Muscle of leg (tissue), 3 donors: ENCODE measurements at regions not wholly inside any gene's neighbourhood (a gene's known extent, or its start where the extent isn't known, plus 50 kb on each side); places are given as distances from the start of the nearest gene placed in this dataset.

Experiments used
- DNase-seq: peaks from one replicate; pipeline ENCODE4 v3.0.0; 2013
- H3K27ac ChIP-seq: one replicate; pipeline ENCODE4 v1.5.1; 2013; ENCODE audit warnings: mild to moderate bottlenecking, low read length, control low read depth
- H3K27me3 ChIP-seq: one replicate; pipeline ENCODE4 v1.6.1; 2013; ENCODE audit warnings: low read length; ENCODE audit not compliant: control insufficient read depth, insufficient read depth
- H3K36me3 ChIP-seq: one replicate; pipeline ENCODE4 v1.6.1; 2013; ENCODE audit warnings: low read length; ENCODE audit not compliant: control insufficient read depth, insufficient read depth
- H3K4me1 ChIP-seq: one replicate; pipeline ENCODE4 v1.6.1; 2013; ENCODE audit warnings: low read length; ENCODE audit not compliant: control insufficient read depth, insufficient read depth
- H3K4me3 ChIP-seq: one replicate; pipeline ENCODE4 v1.5.1; 2013; ENCODE audit warnings: low read length, control low read depth
- H3K9me3 ChIP-seq: replicated peaks from 2 replicates; pipeline ENCODE4 v1.6.1; 2013; ENCODE audit warnings: low read depth, low read length; ENCODE audit not compliant: control insufficient read depth
- WGBS: methylation state at CpG from one replicate; pipeline ENCODE4 v1.1.5; 2013; ENCODE audit warnings: missing lambda C conversion rate; ENCODE audit not compliant: insufficient coverage; 5-methylcytosine and 5-hydroxymethylcytosine counted together

DNA sequence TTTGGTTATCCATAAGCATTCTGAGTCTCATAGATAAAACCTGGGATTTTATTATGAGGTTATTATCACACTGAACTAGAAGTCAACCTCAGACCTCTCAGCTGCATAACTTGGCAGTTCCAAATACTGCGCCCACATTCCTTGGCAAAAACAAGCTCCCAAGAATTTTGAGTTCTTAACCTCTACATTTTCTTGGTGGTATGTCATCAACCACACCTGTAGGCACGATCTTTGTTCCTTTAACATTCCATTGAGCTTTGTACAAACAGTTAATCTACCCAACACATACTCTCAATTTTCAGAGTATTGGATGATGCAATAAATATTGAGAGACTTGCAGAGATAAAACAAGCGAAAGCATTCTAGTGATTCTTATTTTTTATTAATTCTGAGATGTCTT is 371.8 kb upstream of the PRICKLE1 start:
- no peak for DNase-seq

DNA sequence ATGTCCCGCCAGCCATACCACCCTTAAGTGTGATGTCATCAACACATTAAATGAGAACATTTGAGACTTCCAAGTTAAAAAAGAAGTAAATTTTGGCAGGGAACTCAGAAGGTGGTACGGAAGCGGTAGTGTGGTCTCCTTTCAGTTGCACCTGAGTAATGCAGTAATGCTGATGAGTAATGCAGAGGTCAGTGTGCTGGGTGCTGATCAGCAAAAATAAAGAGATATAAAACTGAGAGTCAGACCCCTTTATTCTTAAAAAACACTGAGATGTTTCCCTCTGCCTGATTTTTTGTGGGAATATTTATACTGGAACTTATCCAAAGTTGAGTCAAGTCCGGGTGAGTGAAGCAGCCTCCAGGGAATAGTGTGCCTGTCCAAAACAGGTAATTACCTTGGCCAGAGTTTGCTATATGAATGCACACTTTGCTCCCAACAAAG is 370.6 kb upstream of the PRICKLE1 start:
- Histone ChIP-seq H3K27me3 (no peaks in the 10 kb centered on the region), H3K4me1 (peaks cover 3% of the 10 kb centered on the region), H3K9me3 (no peaks in the 10 kb centered on the region), H3K36me3 (no peaks in the 10 kb centered on the region), H3K4me3 (no peak overlapping the region), H3K27ac (no peak overlapping the region)
- DNase-seq: no peak
- WGBS: 56% methylated on average over 3 of the region's 4 CpGs

More for the DNA sequence above, 371.8 kb upstream of the PRICKLE1 start:
- 88% methylated on average over 1 of the region's 3 CpGs for WGBS
- H3K27ac ChIP-seq: no peak overlapping the region
- H3K4me3 ChIP-seq: no peak overlapping the region
- H3K9me3 ChIP-seq: no peaks in the 10 kb centered on the region
- peaks cover under 1% of the 10 kb centered on the region for H3K4me1 ChIP-seq
- no peaks in the 10 kb centered on the region for H3K36me3 ChIP-seq
- no peaks in the 10 kb centered on the region for H3K27me3 ChIP-seq

GRCh38 chr12:42958291-42958674 is 368.7 kb upstream of the PRICKLE1 start:
- Histone ChIP-seq H3K27ac (no peak overlapping the region), H3K36me3 (no peaks in the 10 kb centered on the region), H3K27me3 (no peaks in the 10 kb centered on the region), H3K4me3 (no peak overlapping the region), H3K4me1 (peaks cover 3% of the 10 kb centered on the region), H3K9me3 (no peaks in the 10 kb centered on the region)
- WGBS: 60% methylated on average over 1 of the region's 1 CpG
- peak; percentile 49 for DNase-seq

DNA sequence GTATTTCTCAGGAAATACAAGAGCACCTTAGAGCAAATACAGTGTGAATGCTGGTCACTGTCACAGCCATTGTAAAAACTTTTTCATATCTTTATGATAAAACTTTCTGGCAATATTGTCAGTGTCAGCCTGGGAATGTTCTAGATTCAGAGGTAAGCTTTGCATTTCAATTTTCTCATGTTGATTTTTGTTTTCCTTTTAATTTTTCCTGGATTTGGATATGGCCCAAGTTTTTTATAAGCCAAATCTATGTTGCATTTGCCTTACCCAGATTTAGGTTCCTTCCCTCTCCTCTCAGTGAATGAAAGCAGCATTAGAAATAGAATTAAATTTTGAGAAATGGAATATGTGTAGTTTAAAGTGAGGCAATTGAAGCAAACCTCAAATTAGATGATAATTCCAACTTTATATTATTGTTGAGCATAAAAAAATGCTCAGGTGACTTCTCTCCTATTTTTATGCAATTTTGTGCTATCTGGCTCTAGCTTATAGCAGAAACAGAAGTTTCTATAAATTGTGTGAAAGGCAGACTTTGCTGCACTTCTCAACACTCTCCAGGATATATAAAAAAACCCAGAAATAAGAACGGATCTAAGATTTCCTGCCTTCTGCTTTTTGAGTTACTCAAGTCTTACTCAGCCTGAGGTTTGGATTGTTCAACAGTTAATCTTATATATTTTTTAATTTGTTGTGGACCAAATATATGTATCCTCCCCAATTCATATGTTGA is 368.2 kb upstream of the PRICKLE1 start:
- Histone ChIP-seq H3K27me3 (no peaks in the 10 kb centered on the region), H3K9me3 (no peaks in the 10 kb centered on the region), H3K27ac (no peak overlapping the region), H3K36me3 (no peaks in the 10 kb centered on the region), H3K4me1 (peaks cover 3% of the 10 kb centered on the region), H3K4me3 (no peak overlapping the region)
- no CpG with 5 or more reads among the region's 1 CpG for WGBS
- DNase-seq: peak; percentile 41

DNA sequence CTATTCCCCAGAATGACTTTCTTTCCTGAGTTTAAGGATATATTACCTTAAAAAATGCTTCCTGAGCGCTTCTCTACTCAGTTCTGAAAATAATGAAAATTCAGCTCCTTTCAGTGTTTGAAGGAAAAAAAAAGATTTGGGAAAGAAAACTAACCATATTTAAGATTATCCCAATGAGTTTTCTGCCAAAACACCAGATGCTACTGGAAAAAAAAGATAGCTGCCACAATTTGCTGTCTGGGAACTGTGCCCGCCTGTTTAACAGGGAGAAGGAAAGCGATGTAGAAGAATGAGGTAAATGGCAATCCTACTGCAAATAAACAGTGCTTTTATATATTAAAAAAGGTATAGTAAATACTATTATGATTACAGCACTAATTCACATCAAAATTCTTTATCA is 367.6 kb upstream of the PRICKLE1 start:
- peak; percentile 84 for DNase-seq
- H3K27me3 ChIP-seq: no peaks in the 10 kb centered on the region
- no peak overlapping the region for H3K4me3 ChIP-seq
- peaks cover 3% of the 10 kb centered on the region for H3K4me1 ChIP-seq
- H3K9me3 ChIP-seq: no peaks in the 10 kb centered on the region
- no CpG with 5 or more reads among the region's 3 CpGs for WGBS
- H3K36me3 ChIP-seq: no peaks in the 10 kb centered on the region
- H3K27ac ChIP-seq: no peak overlapping the region

GRCh38 chr12:42953021-42953420 is 363.5 kb upstream of the PRICKLE1 start:
- H3K36me3 ChIP-seq: no peaks in the 10 kb centered on the region
- H3K4me3 ChIP-seq: no peak overlapping the region
- H3K4me1 ChIP-seq: peaks cover 3% of the 10 kb centered on the region
- no peak for DNase-seq
- no peaks in the 10 kb centered on the region for H3K27me3 ChIP-seq
- no peak overlapping the region for H3K27ac ChIP-seq
- WGBS: 76% methylated on average over 2 of the region's 2 CpGs
- H3K9me3 ChIP-seq: no peaks in the 10 kb centered on the region

DNA sequence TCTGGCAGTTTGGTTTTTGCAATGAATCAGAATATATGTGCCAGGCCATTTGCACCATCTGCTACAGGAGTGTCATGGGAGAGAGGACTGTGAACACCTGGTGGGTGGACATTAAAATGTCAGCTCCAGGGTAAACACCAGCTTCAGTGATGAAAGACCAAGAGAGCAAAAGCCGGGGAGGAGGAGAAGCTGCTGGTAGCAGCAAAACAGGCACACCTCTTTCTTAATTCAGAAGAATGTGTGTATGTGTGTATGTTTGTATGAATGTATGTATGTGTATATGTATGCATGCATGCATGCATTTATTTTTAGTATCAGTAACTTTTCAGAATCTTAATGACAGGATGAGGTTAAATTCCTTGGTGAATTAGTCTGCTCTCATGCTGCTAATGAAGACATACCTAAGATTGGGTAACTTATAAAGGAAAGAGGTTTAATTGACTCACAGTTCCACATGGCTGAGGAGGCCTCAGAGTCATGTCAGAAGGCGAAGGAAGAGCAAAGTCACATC is 357.4 kb upstream of the PRICKLE1 start:
- Histone ChIP-seq H3K36me3 (no peaks in the 10 kb centered on the region), H3K4me3 (no peak overlapping the region), H3K27me3 (no peaks in the 10 kb centered on the region), H3K27ac (no peak overlapping the region), H3K9me3 (peaks cover 11% of the 10 kb centered on the region), H3K4me1 (no peaks in the 10 kb centered on the region)
- DNase-seq: no peak
- WGBS: 60% methylated on average over 1 of the region's 2 CpGs

DNA sequence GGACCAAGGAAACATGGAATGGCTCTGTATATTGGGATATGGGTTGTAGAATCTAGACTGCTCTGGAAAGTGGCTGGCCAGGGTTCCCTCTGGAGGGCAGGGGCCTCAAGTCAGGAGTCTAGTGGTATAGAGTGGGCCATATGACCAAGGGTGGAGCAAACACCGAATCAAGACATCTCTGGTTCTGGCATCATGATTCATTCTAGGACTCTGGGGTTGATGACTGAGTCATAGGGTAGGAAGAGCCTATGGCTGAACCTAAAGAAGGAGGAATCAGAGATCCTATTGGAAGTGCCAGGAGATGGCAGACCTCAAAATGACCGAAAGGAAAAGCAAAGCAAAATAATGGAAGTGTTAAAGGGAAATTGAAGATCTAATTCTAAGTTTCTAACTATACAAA is 356.4 kb upstream of the PRICKLE1 start:
- no peak overlapping the region for H3K4me3 ChIP-seq
- no peaks in the 10 kb centered on the region for H3K4me1 ChIP-seq
- no peak for DNase-seq
- H3K9me3 ChIP-seq: peaks cover 14% of the 10 kb centered on the region
- no peak overlapping the region for H3K27ac ChIP-seq
- H3K27me3 ChIP-seq: no peaks in the 10 kb centered on the region
- H3K36me3 ChIP-seq: no peaks in the 10 kb centered on the region
- whole genome bisulfite sequencing: 100% methylated on average over 1 of the region's 2 CpGs

- peaks cover 14% of the 10 kb centered on the region for H3K9me3 ChIP-seq
Measured at GRCh38 chr12:42944516-42944915, 355.0 kb upstream of the PRICKLE1 start.

GRCh38 chr12:42936991-42937390 is 347.4 kb upstream of the PRICKLE1 start:
- Histone ChIP-seq H3K27ac (no peak overlapping the region), H3K27me3 (no peaks in the 10 kb centered on the region), H3K4me3 (no peak overlapping the region), H3K4me1 (no peaks in the 10 kb centered on the region), H3K9me3 (peaks cover 2% of the 10 kb centered on the region), H3K36me3 (no peaks in the 10 kb centered on the region)
- no peak for DNase-seq
- WGBS: 36% methylated on average over 2 of the region's 3 CpGs

More at GRCh38 chr12:42944516-42944915, 355.0 kb upstream of the PRICKLE1 start:
- 67% methylated on average over 1 of the region's 2 CpGs for WGBS
- DNase-seq: no peak
- no peaks in the 10 kb centered on the region for H3K36me3 ChIP-seq
- no peak overlapping the region for H3K27ac ChIP-seq
- no peak overlapping the region for H3K4me3 ChIP-seq
- no peaks in the 10 kb centered on the region for H3K4me1 ChIP-seq
- H3K27me3 ChIP-seq: no peaks in the 10 kb centered on the region
